SU-DHL-6 (cell line): ENCODE measurements at regions not wholly inside any gene's neighbourhood (a gene's known extent, or its start where the extent isn't known, plus 50 kb on each side); places are given as distances from the start of the nearest gene placed in this dataset.

Experiments used
- H2AFZ ChIP-seq: fragments of 200-600 bp; sonication (generic); 2 replicates; pipeline ENCODE4 v1.6.1; 2014; ENCODE audit warnings: low read depth, mild to moderate bottlenecking, moderate library complexity, mixed read lengths, antibody characterized with exemption, low read length; ENCODE audit not compliant: severe bottlenecking
- H3F3A ChIP-seq: fragments of 200-600 bp; shearing (Covaris generic); 2 replicates; pipeline ENCODE4 v1.6.0; 2016; ENCODE audit warnings: antibody characterized with exemption, mild to moderate bottlenecking; ENCODE audit not compliant: insufficient read depth
- H3K27ac ChIP-seq: fragments of 200-600 bp; sonication (generic); 2 replicates; pipeline ENCODE4 v1.5.1; 2016; ENCODE audit warnings: low read depth, mild to moderate bottlenecking, low read length, moderate library complexity, mixed read lengths
- H3K27me3 ChIP-seq: fragments of 200-600 bp; sonication (generic), shearing (Covaris generic); 2 replicates; pipeline ENCODE4 v1.6.0; 2014; ENCODE audit warnings: mild to moderate bottlenecking, low read length
- H3K36me3 ChIP-seq: fragments of 200-600 bp; sonication (generic); 2 replicates; pipeline ENCODE4 v1.6.1; 2014; ENCODE audit warnings: mild to moderate bottlenecking, low read length, mixed read lengths
- H3K4me2 ChIP-seq: fragments of 300-600, 200-600 bp; shearing (Covaris generic), sonication (generic); 2 replicates; pipeline ENCODE4 v1.6.0; 2014; ENCODE audit warnings: low read length, low read depth, mild to moderate bottlenecking; ENCODE audit not compliant: poor library complexity, severe bottlenecking
- H3K4me3 ChIP-seq: fragments of 200-600 bp; sonication (generic); 2 replicates; pipeline ENCODE4 v1.5.1; 2014; ENCODE audit warnings: antibody characterized with exemption, low read length, mild to moderate bottlenecking, mixed read lengths; ENCODE audit not compliant: insufficient read depth, poor library complexity, severe bottlenecking
- H3K79me2 ChIP-seq: fragments of 200-600 bp; sonication (generic); 2 replicates; pipeline ENCODE4 v1.6.1; 2014; ENCODE audit warnings: mild to moderate bottlenecking, low read length, moderate library complexity; ENCODE audit not compliant: insufficient read depth
- H3K9ac ChIP-seq: fragments of 200-600 bp; sonication (generic); 2 replicates; pipeline ENCODE4 v1.7.0; 2014; ENCODE audit warnings: mild to moderate bottlenecking, low read length
- H3K9me2 ChIP-seq: fragments of 200-600 bp; sonication (generic); replicated peaks from 2 replicates; pipeline ENCODE4 v1.6.1; 2014; ENCODE audit warnings: low read length; ENCODE audit not compliant: insufficient read depth
- H3K9me3 ChIP-seq: fragments of 200-600 bp; sonication (generic); 2 replicates; pipeline ENCODE4 v1.6.1; 2014; ENCODE audit warnings: low read length, mixed read lengths; ENCODE audit not compliant: insufficient read depth
- H4K20me1 ChIP-seq: fragments of 200-600 bp; sonication (generic); 2 replicates; pipeline ENCODE4 v1.6.1; 2014; ENCODE audit warnings: low read depth, mild to moderate bottlenecking, antibody characterized with exemption, low read length, moderate library complexity, mixed read lengths
- CTCF ChIP-seq: fragments of 200-600 bp; sonication (generic); IDR thresholded peaks from one replicate; pipeline ENCODE4 v1.5.1; 2017; ENCODE audit warnings: antibody characterized with exemption, mild to moderate bottlenecking, low read length, moderate library complexity; ENCODE audit not compliant: insufficient read depth, poor library complexity, severe bottlenecking
- EZH2phosphoT487 ChIP-seq: fragments of 200-600 bp; sonication (generic), shearing (Covaris generic); conservative IDR thresholded peaks from 2 replicates; pipeline ENCODE4 v1.6.1; 2018; ENCODE audit warnings: mild to moderate bottlenecking, antibody characterized with exemption, low read length, moderate library complexity, mixed read lengths

DNA sequence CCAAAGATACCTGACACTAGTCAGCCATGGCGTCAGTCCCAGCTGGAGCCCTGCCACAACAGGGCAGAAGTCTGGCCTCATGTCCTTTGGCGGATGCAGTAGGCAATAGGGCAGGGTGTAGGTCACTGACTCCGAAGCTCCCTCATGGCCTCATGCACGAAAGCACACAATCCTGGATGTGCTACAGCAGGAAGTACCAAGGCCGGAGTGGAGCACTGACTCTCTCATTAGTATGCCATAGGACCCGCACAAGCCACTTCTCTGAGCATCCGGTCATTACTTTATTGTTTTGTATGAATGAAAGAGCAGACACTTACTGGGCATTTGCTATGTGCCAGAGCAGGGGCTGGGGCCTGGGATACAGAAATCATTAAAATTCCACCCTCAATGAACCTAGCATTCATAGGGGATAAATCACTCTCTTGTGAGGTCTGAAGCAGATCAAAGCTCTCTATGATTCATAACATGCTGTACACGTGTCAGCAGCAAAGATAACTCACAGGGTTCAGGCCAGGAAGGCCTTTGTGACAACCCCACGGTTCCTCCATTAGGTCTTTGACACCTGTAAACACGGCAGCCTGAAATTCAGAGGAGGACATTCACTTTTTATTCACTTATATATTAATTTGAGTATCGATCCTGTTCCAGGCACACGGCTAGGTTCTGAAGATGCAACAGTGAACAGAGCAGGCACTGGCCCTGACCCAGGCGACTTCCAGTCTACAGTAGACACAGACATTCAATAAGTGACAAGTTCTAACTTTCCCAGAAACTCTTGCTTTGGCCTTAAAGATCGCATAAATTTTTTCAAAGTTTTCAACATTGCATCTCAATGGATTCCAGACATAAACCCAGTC, 357.9 kb upstream of the USP24 start:
- Histone ChIP-seq H3K79me2 (no peaks in the 10 kb centered on the region), H3K9me3 (no peaks in the 10 kb centered on the region), H3K4me2 (no peak overlapping the region), H3K4me3 (no peak overlapping the region), H2AFZ (no peak overlapping the region), H3K36me3 (no peaks in the 10 kb centered on the region), H3K9ac (no peak overlapping the region), H3F3A (no peaks in the 10 kb centered on the region), H4K20me1 (no peaks in the 10 kb centered on the region), H3K27ac (no peak overlapping the region), H3K27me3 (no peaks in the 10 kb centered on the region), H3K9me2 (no peaks in the 10 kb centered on the region)
- TF ChIP-seq EZH2phosphoT487, result no peak
- no peak for TF ChIP-seq CTCF

- Histone ChIP-seq H3K27me3 (no peaks in the 10 kb centered on the region), H3K79me2 (no peaks in the 10 kb centered on the region), H2AFZ (no peak overlapping the region), H3K36me3 (no peaks in the 10 kb centered on the region), H4K20me1 (no peaks in the 10 kb centered on the region), H3K4me2 (no peak overlapping the region), H3K27ac (no peak overlapping the region), H3K9me3 (no peaks in the 10 kb centered on the region), H3K9me2 (no peaks in the 10 kb centered on the region), H3F3A (no peaks in the 10 kb centered on the region), H3K4me3 (no peak overlapping the region), H3K9ac (no peak overlapping the region)
- TF ChIP-seq CTCF, result no peak
Observed at GRCh38 chr1:55571767-55572166, 356.6 kb upstream of the USP24 start.

DNA sequence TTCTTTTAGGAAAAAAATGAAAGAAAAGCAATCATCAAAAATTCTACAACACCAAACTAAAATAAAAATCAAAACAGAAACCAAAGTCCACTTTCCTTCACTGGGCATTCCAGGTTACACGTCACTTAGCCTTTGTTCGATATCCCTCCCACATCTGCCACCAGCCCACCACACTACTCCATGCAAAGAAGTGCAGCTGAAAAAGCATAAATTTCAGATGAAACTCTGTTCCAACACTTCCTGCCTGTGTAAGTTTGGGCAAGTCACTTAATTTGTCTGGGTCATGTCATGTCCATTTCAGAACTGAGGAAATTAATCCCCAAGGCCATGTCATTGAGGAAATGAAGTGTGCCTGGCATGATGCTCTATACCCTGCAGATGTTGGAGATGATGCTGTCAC, 354.3 kb upstream of the USP24 start:
- no peak for TF ChIP-seq EZH2phosphoT487
- TF ChIP-seq CTCF, result no peak
- Histone ChIP-seq H3K9me3 (no peaks in the 10 kb centered on the region), H3K36me3 (no peaks in the 10 kb centered on the region), H2AFZ (no peak overlapping the region), H3K9ac (no peak overlapping the region), H3F3A (no peaks in the 10 kb centered on the region), H3K27ac (no peak overlapping the region), H3K9me2 (no peaks in the 10 kb centered on the region), H3K27me3 (no peaks in the 10 kb centered on the region), H4K20me1 (no peaks in the 10 kb centered on the region), H3K4me2 (no peak overlapping the region), H3K4me3 (no peak overlapping the region), H3K79me2 (no peaks in the 10 kb centered on the region)
